Forelimb muscle (tissue), 1 donor: ENCODE measurements at regions not wholly inside any gene's neighbourhood (a gene's known extent, or its start where the extent isn't known, plus 50 kb on each side); places are given as distances from the start of the nearest gene placed in this dataset.
"Not testable (repeated sequence)": the region's sequence is repeated elsewhere in the genome, so short reads cannot be mapped to it uniquely, and the experiment has no call there.

Experiments
- DNase-seq: peaks from one replicate; pipeline ENCODE4 v3.0.0-alpha.2; 2013; ENCODE audit warnings: low read depth

GRCh38 chr2:187058198-187058597 lies 209.2 kb upstream of the ZSWIM2 start:
- DNase-seq: no peak

- no peak for DNase-seq
Measured at GRCh38 chr2:187057466-187057865, 208.5 kb upstream of the ZSWIM2 start.

- DNase-seq: no peak
Measured at GRCh38 chr2:187056416-187057334, 207.7 kb upstream of the ZSWIM2 start.

- DNase-seq: no peak
Measured at GRCh38 chr2:187055463-187055862, 206.5 kb upstream of the ZSWIM2 start.

- no peak for DNase-seq
Measured at GRCh38 chr2:187054501-187055319, 205.7 kb upstream of the ZSWIM2 start.

- DNase-seq: no peak
Measured at GRCh38 chr2:187051350-187051749, 202.4 kb upstream of the ZSWIM2 start.

- no peak for DNase-seq
Measured at GRCh38 chr2:187050409-187050998, 201.5 kb upstream of the ZSWIM2 start.

- DNase-seq: no peak
Measured at GRCh38 chr2:187037310-187037709, 188.3 kb upstream of the ZSWIM2 start.

GRCh38 chr2:187034434-187034833 lies 185.5 kb upstream of the ZSWIM2 start:
- no peak for DNase-seq

- DNase-seq: no peak
Measured at GRCh38 chr2:187024739-187025138, 175.8 kb upstream of the ZSWIM2 start.

GRCh38 chr2:187023996-187024395 lies 175.0 kb upstream of the ZSWIM2 start:
- DNase-seq: not testable (repeated sequence)

- DNase-seq: peak; percentile 34
Measured at GRCh38 chr2:187017438-187017837, 168.5 kb upstream of the ZSWIM2 start.

- DNase-seq: no peak
Measured at GRCh38 chr2:187013058-187013457, 164.1 kb upstream of the ZSWIM2 start.

- no peak for DNase-seq
Measured at GRCh38 chr2:187011206-187011832, 162.3 kb upstream of the ZSWIM2 start.

- DNase-seq: no peak
Measured at GRCh38 chr2:187009483-187010239, 160.7 kb upstream of the ZSWIM2 start.

- DNase-seq: peak; percentile 56
Measured at GRCh38 chr2:187008111-187008510, 159.1 kb upstream of the ZSWIM2 start.

GRCh38 chr2:187003611-187004010 lies 154.6 kb upstream of the ZSWIM2 start:
- no peak for DNase-seq

GRCh38 chr2:187003038-187003554 lies 154.1 kb upstream of the ZSWIM2 start:
- no peak for DNase-seq

GRCh38 chr2:187002242-187002641 lies 153.3 kb upstream of the ZSWIM2 start:
- no peak for DNase-seq

- DNase-seq: no peak
Measured at GRCh38 chr2:187001248-187001647, 152.3 kb upstream of the ZSWIM2 start.

GRCh38 chr2:186995092-186995491 lies 146.1 kb upstream of the ZSWIM2 start:
- DNase-seq: peak; percentile 71
